Endothelial cell of umbilical vein (primary cell): ENCODE measurements at regions not wholly inside any gene's neighbourhood (a gene's known extent, or its start where the extent isn't known, plus 50 kb on each side); places are given as distances from the start of the nearest gene placed in this dataset.

Source experiments
- BruUV-seq: library from RNA; stranded (reverse); fragments of 400-500 nt; replicated peaks from 2 replicates; lab custom pipeline; 2021; lab: Mats Ljungman, UMichigan
- CTCF ChIA-PET: fragments of 300-600, 350-600 bp; sonication (Branson Sonifier 250); formaldehyde crosslinking; loops from one replicate; lab custom pipeline; 2021; ENCODE audit warnings: antibody characterized with exemption, inconsistent platforms; lab: Charles Lee
- POLR2A ChIA-PET: fragments of 300-600, 350-600 bp; sonication (Branson Sonifier 250); formaldehyde crosslinking; loops from one replicate; lab custom pipeline; 2021; ENCODE audit warnings: antibody characterized with exemption, inconsistent platforms; lab: Charles Lee
- DNase-seq: peaks from one replicate; pipeline ENCODE4 v3.0.0-alpha.2; 2011; ENCODE audit warnings: low read depth, low spot score
- FAIRE-seq: peaks from 2 replicates; lab custom pipeline; 2011; peaks lifted over from hg19 to GRCh38; lab: Jason Lieb, UNC
- H2AFZ ChIP-seq: 2 replicates; pipeline ENCODE4 v1.6.0; 2012; ENCODE audit warnings: low read depth, low read length, control low read depth, inconsistent platforms
- H3K27ac ChIP-seq: 2 replicates; pipeline ENCODE4 v1.5.1; 2011; ENCODE audit warnings: low read depth, mild to moderate bottlenecking, control low read depth, low read length, moderate library complexity; ENCODE audit not compliant: insufficient read depth
- H3K27me3 ChIP-seq, 2 experiments: 2 replicates each; pipeline versions ENCODE4 v1.6.0 to v1.6.1; 2011; ENCODE audit warnings: low read length in 2 of 2, mixed read lengths in 1 of 2; ENCODE audit not compliant: control insufficient read depth in 2 of 2, insufficient read depth in 2 of 2
- H3K36me3 ChIP-seq, 2 experiments: 2 replicates in 1 of 2; 3 replicates in 1 of 2; pipeline ENCODE4 v1.5.1; 2011; ENCODE audit warnings: low read length in 2 of 2, mild to moderate bottlenecking in 1 of 2, moderate library complexity in 1 of 2; ENCODE audit not compliant: control insufficient read depth in 2 of 2, insufficient read depth in 2 of 2; ENCODE audit errors: extremely low read depth in 1 of 2
- H3K4me1 ChIP-seq: 3 replicates; pipeline ENCODE4 v1.5.1; 2011; ENCODE audit warnings: mild to moderate bottlenecking, low read length; ENCODE audit not compliant: control insufficient read depth, insufficient read depth; ENCODE audit errors: extremely low read depth
- H3K4me2 ChIP-seq: 2 replicates; pipeline ENCODE4 v1.6.1; 2011; ENCODE audit warnings: low read length, control low read depth, mixed read lengths; ENCODE audit not compliant: insufficient read depth
- H3K4me3 ChIP-seq, 3 experiments: fragments of 200-600 bp in 1 of 3; sonication (generic), shearing (Covaris generic) in 1 of 3; replicated peaks in 1 of 3; 2 replicates each; pipeline ENCODE4 v1.5.1; 2011 to 2016; ENCODE audit warnings: control low read depth in 3 of 3, low read length in 3 of 3, mild to moderate bottlenecking in 2 of 3, inconsistent platforms in 1 of 3, low read depth in 1 of 3, moderate library complexity in 1 of 3; ENCODE audit not compliant: insufficient read depth in 1 of 3
- H3K79me2 ChIP-seq: 2 replicates; pipeline ENCODE4 v1.6.0; 2012; ENCODE audit warnings: low read length, inconsistent platforms; ENCODE audit not compliant: control insufficient read depth, insufficient read depth
- H3K9ac ChIP-seq: replicated peaks from 2 replicates; pipeline ENCODE3; 2011; ENCODE audit warnings: low read length, control low read depth; ENCODE audit not compliant: insufficient read depth; ENCODE audit errors: extremely low read depth
- H3K9me1 ChIP-seq: replicated peaks from 3 replicates; pipeline ENCODE4 v1.6.0; 2011; ENCODE audit warnings: mild to moderate bottlenecking, low read length; ENCODE audit not compliant: control insufficient read depth, insufficient read depth; ENCODE audit errors: extremely low read depth
- H3K9me3 ChIP-seq: replicated peaks from 2 replicates; pipeline ENCODE4 v1.5.1; 2012; ENCODE audit warnings: low read length, inconsistent platforms; ENCODE audit not compliant: control insufficient read depth, insufficient read depth
- H4K20me1 ChIP-seq: replicated peaks from 2 replicates; pipeline ENCODE3; 2011; ENCODE audit warnings: mild to moderate bottlenecking, low read length; ENCODE audit not compliant: control insufficient read depth, insufficient read depth; ENCODE audit errors: extremely low read depth
- EZH2 ChIP-seq: IDR thresholded peaks from 2 replicates; pipeline ENCODE4 v1.6.1; 2012; ENCODE audit warnings: borderline replicate concordance, low read depth, mild to moderate bottlenecking, moderate library complexity, low read length, inconsistent platforms; ENCODE audit not compliant: severe bottlenecking
- FOS ChIP-seq: IDR thresholded peaks from 2 replicates; pipeline ENCODE4 v1.6.1; 2011; ENCODE audit warnings: mild to moderate bottlenecking, low read length, moderate library complexity, borderline replicate concordance; ENCODE audit not compliant: insufficient read depth
- GATA2 ChIP-seq: IDR thresholded peaks from 2 replicates; pipeline ENCODE4 v1.7.0; 2011; ENCODE audit warnings: low read depth, mild to moderate bottlenecking, moderate library complexity, mixed read lengths, low read length; ENCODE audit not compliant: insufficient read length, insufficient read depth
- MYC ChIP-seq: IDR thresholded peaks from one replicate; pipeline ENCODE4 v1.6.1; 2011; ENCODE audit warnings: mild to moderate bottlenecking, low read depth, low read length
- POLR2AphosphoS5 ChIP-seq: IDR thresholded peaks from 2 replicates; pipeline ENCODE4 v1.6.1; 2012; ENCODE audit warnings: low read depth, mild to moderate bottlenecking, control low read depth, low read length, moderate library complexity; ENCODE audit not compliant: insufficient read depth
- dilution Hi-C: fragments of 300-500 bp; cut with MboI; formaldehyde crosslinking; loops from one replicate; pipeline ENCODE4 v1.15.0; 2019; ENCODE audit warnings: low sequenced_read_pairs; ENCODE audit not compliant: extremely low pct_ligation_motif_present
- intact Hi-C: fragments of 100-400 bp; cut with micrococcal nuclease; formaldehyde crosslinking; loops from one replicate; pipeline ENCODE4 v1.10.0; 2022
- TF ChIP-seq, protein P1 (sequence below), 2 donors: IDR thresholded peaks; 1 replicate in 1 of 2; 2 replicates in 1 of 2; pipeline ENCODE4 v1.5.1; 2011; ENCODE audit warnings: low read length in 2 of 2, mild to moderate bottlenecking in 2 of 2, moderate library complexity in 2 of 2, control low read depth in 1 of 2, inconsistent platforms in 1 of 2, low read depth in 1 of 2; ENCODE audit not compliant: insufficient read depth in 1 of 2; ENCODE audit errors: extremely low read depth in 1 of 2

DNA sequence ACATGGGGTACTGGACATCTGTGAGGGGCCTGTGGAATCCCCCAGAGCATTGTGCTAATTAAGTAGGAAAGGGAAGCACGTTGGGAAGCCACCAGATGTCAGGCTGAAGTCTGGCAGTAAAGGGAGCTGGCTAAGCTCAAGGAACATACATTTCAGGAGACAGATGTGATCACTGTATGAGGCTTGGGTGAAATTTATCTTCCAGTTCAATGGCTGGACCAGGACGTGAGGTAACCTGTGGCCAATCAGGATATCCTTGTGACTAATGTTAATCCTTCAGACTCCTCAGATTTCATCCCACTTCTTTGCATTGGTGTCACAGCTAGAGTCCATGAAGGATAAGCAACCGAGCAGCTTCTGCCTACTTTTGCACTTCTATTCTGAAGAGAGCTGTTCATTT lies 110.2 kb upstream of the APP start:
- TF ChIP-seq FOS (no peak), POLR2AphosphoS5 (no peak), EZH2 (no peak), MYC (no peak), GATA2 (no peak)
- TF ChIP-seq, protein P1, sequence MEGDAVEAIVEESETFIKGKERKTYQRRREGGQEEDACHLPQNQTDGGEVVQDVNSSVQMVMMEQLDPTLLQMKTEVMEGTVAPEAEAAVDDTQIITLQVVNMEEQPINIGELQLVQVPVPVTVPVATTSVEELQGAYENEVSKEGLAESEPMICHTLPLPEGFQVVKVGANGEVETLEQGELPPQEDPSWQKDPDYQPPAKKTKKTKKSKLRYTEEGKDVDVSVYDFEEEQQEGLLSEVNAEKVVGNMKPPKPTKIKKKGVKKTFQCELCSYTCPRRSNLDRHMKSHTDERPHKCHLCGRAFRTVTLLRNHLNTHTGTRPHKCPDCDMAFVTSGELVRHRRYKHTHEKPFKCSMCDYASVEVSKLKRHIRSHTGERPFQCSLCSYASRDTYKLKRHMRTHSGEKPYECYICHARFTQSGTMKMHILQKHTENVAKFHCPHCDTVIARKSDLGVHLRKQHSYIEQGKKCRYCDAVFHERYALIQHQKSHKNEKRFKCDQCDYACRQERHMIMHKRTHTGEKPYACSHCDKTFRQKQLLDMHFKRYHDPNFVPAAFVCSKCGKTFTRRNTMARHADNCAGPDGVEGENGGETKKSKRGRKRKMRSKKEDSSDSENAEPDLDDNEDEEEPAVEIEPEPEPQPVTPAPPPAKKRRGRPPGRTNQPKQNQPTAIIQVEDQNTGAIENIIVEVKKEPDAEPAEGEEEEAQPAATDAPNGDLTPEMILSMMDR (IDR thresholded peaks at IDR 0.05; ENCODE audit: extremely low read depth in 1 of 2, insufficient read depth in 1 of 2, low read depth in 1 of 2, low read length in 2 of 2): no peak
- no TSS peak for BruUV-seq
- Histone ChIP-seq H4K20me1 (no peaks in the 10 kb centered on the region), H3K9ac (no peak overlapping the region), H3K9me3 (no peaks in the 10 kb centered on the region), H3K4me1 (no peaks in the 10 kb centered on the region), H3K27ac (no peak overlapping the region), H3K79me2 (no peaks in the 10 kb centered on the region), H3K9me1 (no peaks in the 10 kb centered on the region), H3K27me3 (peaks cover 0 to 2% of the 10 kb centered on the region in 2 experiments), H3K36me3 (no peaks in the 10 kb centered on the region), H3K4me3 (no peak overlapping the region), H2AFZ (no peak overlapping the region), H3K4me2 (no peak overlapping the region)
- ChIA-PET CTCF (interaction anchor here (1.0 kb wide), 1 partner anchor 437 kb away, joined by 7 read pairs; no protein-coding TSS in a partner anchor), POLR2A (no interaction called here)
- DNase-seq: no peak
- no peak for FAIRE-seq
- intact Hi-C loops (no loop called here), dilution Hi-C loops (no loop called here)
